ENCODE measurements at regions not wholly inside any gene's neighbourhood (a gene's known extent, or its start where the extent isn't known, plus 50 kb on each side); places are given as distances from the start of the nearest gene placed in this dataset.

DNA sequence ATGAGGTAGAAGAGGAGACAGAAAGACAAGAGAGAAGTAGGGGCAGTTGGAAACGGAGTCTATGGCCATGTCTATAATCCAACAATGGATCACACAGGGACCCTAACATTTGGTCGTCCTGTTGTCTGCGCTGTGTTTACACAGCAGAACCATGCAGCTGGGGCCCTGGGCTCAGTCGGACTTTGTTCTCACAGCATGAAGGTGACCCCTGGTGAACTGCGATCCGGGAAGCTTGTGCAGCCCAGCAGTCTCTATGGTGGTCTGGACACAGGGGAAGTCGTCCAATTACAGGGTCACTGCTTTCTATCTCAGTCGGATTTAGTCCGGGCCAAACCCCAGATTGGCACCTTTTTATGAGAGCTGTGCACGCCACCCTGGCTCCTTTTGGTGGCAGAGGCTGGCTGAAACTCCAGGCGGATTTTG lies 153.6 kb downstream of the FOXA2 start:
- H3K27ac Mint-ChIP-seq = no peak overlapping the region
- no peaks in the 10 kb centered on the region; the same call in 1 of the 2 replicates for H3K36me3 Mint-ChIP-seq
- ChIA-PET POLR2A (no interaction called here), CTCF (interaction anchor here (0.9 to 1.3 kb wide), 4 partner anchors 22 to 156 kb away, joined by 3 to 4 read pairs (median 3); no protein-coding TSS in a partner anchor)
- 0 out of 2 replicates have a peak, but pooled peaks have one; percentile 10 for ATAC-seq
- DNase-seq (ENCODE audit: low spot score) = no peak
- H3K4me1 Mint-ChIP-seq = peaks cover 18% of the 10 kb centered on the region
- H3K9me3 Mint-ChIP-seq = peaks cover 4% of the 10 kb centered on the region
- H3K27me3 Mint-ChIP-seq (ENCODE audit: low read depth) = peaks cover 99% of the 10 kb centered on the region
- H3K4me3 Mint-ChIP-seq = no peak overlapping the region
- no peak for TF ChIP-seq CREB1 (CRISPR knock-in tag; IDR thresholded peaks at IDR 0.05)
- TF ChIP-seq GABPB1 (CRISPR knock-in tag; IDR thresholded peaks at IDR 0.05) = peak; percentile 82; the same call in 1 of the 2 replicates

- Mint-ChIP-seq H3K27ac (no peak overlapping the region), H3K4me3 (no peak overlapping the region), H3K27me3 (ENCODE audit: low read depth) (peaks cover 99% of the 10 kb centered on the region), H3K36me3 (no peaks in the 10 kb centered on the region; the same call in 1 of the 2 replicates), H3K4me1 (peaks cover 18% of the 10 kb centered on the region), H3K9me3 (peaks cover 4% of the 10 kb centered on the region)
- ATAC-seq = peak; percentile 91
- ChIA-PET CTCF (interaction anchor here (0.9 to 1.6 kb wide), 4 partner anchors 23 to 95 kb away, joined by 3 to 5 read pairs (median 4); no protein-coding TSS in a partner anchor), POLR2A (no interaction called here)
- DNase-seq (ENCODE audit: low spot score) = peak; percentile 73
- TF ChIP-seq GTF2I (CRISPR knock-in tag; conservative IDR thresholded peaks at IDR 0.05) = 0 out of 2 replicates have a peak, but pooled peaks have one; percentile 19
- TF ChIP-seq, protein P1, sequence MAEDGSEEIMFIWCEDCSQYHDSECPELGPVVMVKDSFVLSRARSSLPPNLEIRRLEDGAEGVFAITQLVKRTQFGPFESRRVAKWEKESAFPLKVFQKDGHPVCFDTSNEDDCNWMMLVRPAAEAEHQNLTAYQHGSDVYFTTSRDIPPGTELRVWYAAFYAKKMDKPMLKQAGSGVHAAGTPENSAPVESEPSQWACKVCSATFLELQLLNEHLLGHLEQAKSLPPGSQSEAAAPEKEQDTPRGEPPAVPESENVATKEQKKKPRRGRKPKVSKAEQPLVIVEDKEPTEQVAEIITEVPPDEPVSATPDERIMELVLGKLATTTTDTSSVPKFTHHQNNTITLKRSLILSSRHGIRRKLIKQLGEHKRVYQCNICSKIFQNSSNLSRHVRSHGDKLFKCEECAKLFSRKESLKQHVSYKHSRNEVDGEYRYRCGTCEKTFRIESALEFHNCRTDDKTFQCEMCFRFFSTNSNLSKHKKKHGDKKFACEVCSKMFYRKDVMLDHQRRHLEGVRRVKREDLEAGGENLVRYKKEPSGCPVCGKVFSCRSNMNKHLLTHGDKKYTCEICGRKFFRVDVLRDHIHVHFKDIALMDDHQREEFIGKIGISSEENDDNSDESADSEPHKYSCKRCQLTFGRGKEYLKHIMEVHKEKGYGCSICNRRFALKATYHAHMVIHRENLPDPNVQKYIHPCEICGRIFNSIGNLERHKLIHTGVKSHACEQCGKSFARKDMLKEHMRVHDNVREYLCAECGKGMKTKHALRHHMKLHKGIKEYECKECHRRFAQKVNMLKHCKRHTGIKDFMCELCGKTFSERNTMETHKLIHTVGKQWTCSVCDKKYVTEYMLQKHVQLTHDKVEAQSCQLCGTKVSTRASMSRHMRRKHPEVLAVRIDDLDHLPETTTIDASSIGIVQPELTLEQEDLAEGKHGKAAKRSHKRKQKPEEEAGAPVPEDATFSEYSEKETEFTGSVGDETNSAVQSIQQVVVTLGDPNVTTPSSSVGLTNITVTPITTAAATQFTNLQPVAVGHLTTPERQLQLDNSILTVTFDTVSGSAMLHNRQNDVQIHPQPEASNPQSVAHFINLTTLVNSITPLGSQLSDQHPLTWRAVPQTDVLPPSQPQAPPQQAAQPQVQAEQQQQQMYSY (CRISPR knock-in tag; IDR thresholded peaks at IDR 0.05) = no peak
- TF ChIP-seq NFATC4 (CRISPR knock-in tag; IDR thresholded peaks at IDR 0.05) = no peak
- TF ChIP-seq ATF1 (CRISPR knock-in tag; IDR thresholded peaks at IDR 0.05) = no peak
- TF ChIP-seq, protein P2, sequence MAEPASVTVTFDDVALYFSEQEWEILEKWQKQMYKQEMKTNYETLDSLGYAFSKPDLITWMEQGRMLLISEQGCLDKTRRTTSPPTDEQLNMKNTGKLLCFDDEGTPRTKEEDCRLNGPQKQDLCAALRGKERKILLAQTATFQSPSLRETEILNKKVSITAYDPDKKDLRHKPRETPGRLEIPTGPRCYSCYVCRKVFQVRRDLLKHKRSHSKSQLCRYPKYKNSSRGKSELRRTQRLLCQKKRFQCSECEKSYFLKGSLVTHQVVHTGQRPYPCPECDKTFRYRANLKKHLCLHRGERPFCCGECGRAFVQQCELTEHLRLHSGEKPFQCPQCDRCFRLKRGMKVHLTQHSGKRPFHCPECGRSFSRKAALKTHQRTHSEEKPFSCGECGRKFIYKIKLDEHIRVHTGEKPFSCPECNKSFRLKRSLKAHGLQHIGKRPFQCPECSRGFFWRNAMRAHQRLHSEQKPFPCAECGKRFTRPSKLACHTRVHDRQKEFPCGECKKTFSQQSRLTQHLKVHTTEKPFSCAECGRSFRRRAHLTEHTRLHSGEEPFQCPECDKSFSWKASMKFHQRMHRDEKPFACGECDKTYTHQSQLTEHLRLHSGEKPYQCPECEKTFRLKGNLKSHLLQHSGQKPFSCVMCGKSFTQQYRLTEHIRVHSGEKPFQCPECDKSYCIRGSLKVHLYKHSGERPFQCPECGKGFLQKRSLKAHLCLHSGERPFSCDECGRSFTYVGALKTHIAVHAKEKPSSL (CRISPR knock-in tag; conservative IDR thresholded peaks at IDR 0.05) = no peak
- TF ChIP-seq FOXP4 (CRISPR knock-in tag; IDR thresholded peaks at IDR 0.05) = no peak
- TF ChIP-seq, protein P3, sequence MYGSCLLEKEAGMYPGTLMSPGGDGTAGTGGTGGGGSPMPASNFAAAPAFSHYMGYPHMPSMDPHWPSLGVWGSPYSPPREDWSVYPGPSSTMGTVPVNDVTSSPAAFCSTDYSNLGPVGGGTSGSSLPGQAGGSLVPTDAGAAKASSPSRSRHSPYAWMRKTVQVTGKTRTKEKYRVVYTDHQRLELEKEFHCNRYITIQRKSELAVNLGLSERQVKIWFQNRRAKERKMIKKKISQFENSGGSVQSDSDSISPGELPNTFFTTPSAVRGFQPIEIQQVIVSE (CRISPR knock-in tag; IDR thresholded peaks at IDR 0.05; ENCODE audit: borderline replicate concordance) = no peak
- no peak for TF ChIP-seq SMAD4 (CRISPR knock-in tag; IDR thresholded peaks at IDR 0.05)
- no peak for TF ChIP-seq KAT7 (CRISPR knock-in tag; IDR thresholded peaks at IDR 0.05; ENCODE audit: borderline replicate concordance)
- TF ChIP-seq TCF7 (CRISPR knock-in tag; IDR thresholded peaks at IDR 0.05; ENCODE audit: low read depth) = no peak
- no peak for TF ChIP-seq SOX15 (CRISPR knock-in tag; IDR thresholded peaks at IDR 0.05)
- no peak for TF ChIP-seq ZNF532 (CRISPR knock-in tag; IDR thresholded peaks at IDR 0.05; ENCODE audit: borderline replicate concordance)
- TF ChIP-seq EMX1 (CRISPR knock-in tag; IDR thresholded peaks at IDR 0.05) = no peak
- 0 out of 2 replicates have a peak, but pooled peaks have one; percentile 17 for TF ChIP-seq SP1 (CRISPR knock-in tag; conservative IDR thresholded peaks at IDR 0.05)
- TF ChIP-seq, protein P4, sequence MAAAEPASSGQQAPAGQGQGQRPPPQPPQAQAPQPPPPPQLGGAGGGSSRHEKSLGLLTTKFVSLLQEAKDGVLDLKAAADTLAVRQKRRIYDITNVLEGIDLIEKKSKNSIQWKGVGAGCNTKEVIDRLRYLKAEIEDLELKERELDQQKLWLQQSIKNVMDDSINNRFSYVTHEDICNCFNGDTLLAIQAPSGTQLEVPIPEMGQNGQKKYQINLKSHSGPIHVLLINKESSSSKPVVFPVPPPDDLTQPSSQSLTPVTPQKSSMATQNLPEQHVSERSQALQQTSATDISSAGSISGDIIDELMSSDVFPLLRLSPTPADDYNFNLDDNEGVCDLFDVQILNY (CRISPR knock-in tag; IDR thresholded peaks at IDR 0.05) = no peak
- TF ChIP-seq ZNF416 (CRISPR knock-in tag; IDR thresholded peaks at IDR 0.05) = no peak
- TF ChIP-seq CREB1 (CRISPR knock-in tag; IDR thresholded peaks at IDR 0.05) = no peak
- no peak for TF ChIP-seq TP53 (CRISPR knock-in tag; IDR thresholded peaks at IDR 0.05)
- TF ChIP-seq GABPB1 (CRISPR knock-in tag; IDR thresholded peaks at IDR 0.05) = no peak
These were observed 154.1 kb downstream of the FOXA2 start for GRCh38 chr20:22430154-22430745.
